IMR-90 (cell line): ENCODE measurements at regions not wholly inside any gene's neighbourhood (a gene's known extent, or its start where the extent isn't known, plus 50 kb on each side); places are given as distances from the start of the nearest gene placed in this dataset.

Source experiments
- ATAC-seq: fragments of 200-7000 bp; cut with Tn5 transposase; 2 replicates; pipeline ENCODE4 v1.9.1; 2020; ENCODE audit warnings: low read depth, mild to moderate bottlenecking, moderate library complexity
- BruUV-seq: library from RNA; stranded (reverse); fragments of 400-500 nt; replicated peaks from 2 replicates; lab custom pipeline; 2021; lab: Mats Ljungman, UMichigan
- CTCF ChIA-PET: fragments of 300-600 bp; formaldehyde crosslinking; extraction: SDS; loops from one replicate; lab custom pipeline; 2021; ENCODE audit warnings: antibody characterized with exemption; lab: Yijun Ruan, JAX
- POLR2A ChIA-PET: fragments of 300-600 bp; sonication (Branson Sonifier 250); formaldehyde crosslinking; loops from one replicate; lab custom pipeline; 2022; ENCODE audit warnings: antibody characterized with exemption; ENCODE audit not compliant: unreplicated experiment; lab: Charles Lee
- DNase-seq: peaks from one replicate; pipeline ENCODE4 v3.0.0; 2013
- H2AFZ ChIP-seq: replicated peaks from 2 replicates; pipeline ENCODE3; 2013; ENCODE audit warnings: low read length, mild to moderate bottlenecking; ENCODE audit not compliant: poor library complexity
- H2AK5ac ChIP-seq: 2 replicates; pipeline ENCODE4 v1.6.1; 2013; ENCODE audit warnings: low read depth, low read length, inconsistent platforms
- H2AK9ac ChIP-seq: replicated peaks from 2 replicates; pipeline ENCODE3; 2013; ENCODE audit warnings: mild to moderate bottlenecking, low read depth, low read length, moderate library complexity; ENCODE audit not compliant: poor library complexity
- H2BK120ac ChIP-seq: 2 replicates; pipeline ENCODE4 v1.6.1; 2013; ENCODE audit warnings: low read depth, low read length, inconsistent platforms
- H2BK15ac ChIP-seq: 3 replicates; pipeline ENCODE4 v1.6.1; 2013; ENCODE audit warnings: low read depth, low read length, inconsistent platforms
- H2BK20ac ChIP-seq: 2 replicates; pipeline ENCODE4 v1.6.1; 2013; ENCODE audit warnings: low read depth, mild to moderate bottlenecking, inconsistent platforms, low read length, moderate library complexity
- H2BK5ac ChIP-seq: 2 replicates; pipeline ENCODE4 v1.6.1; 2013; ENCODE audit warnings: mild to moderate bottlenecking, low read depth, low read length, inconsistent platforms; ENCODE audit not compliant: poor library complexity, severe bottlenecking
- H3K14ac ChIP-seq: replicated peaks from 2 replicates; pipeline ENCODE4 v1.6.1; 2013; ENCODE audit warnings: low read depth, low read length, inconsistent platforms
- H3K18ac ChIP-seq: 2 replicates; pipeline ENCODE4 v1.6.1; 2013; ENCODE audit warnings: low read depth, low read length, control low read depth
- H3K23ac ChIP-seq: 2 replicates; pipeline ENCODE4 v1.6.1; 2013; ENCODE audit warnings: low read depth, low read length, inconsistent platforms
- H3K27ac ChIP-seq: 2 replicates; pipeline ENCODE4 v1.5.1; 2013; ENCODE audit warnings: mild to moderate bottlenecking, control low read depth, low read length; ENCODE audit not compliant: insufficient read depth
- H3K27me3 ChIP-seq: 2 replicates; pipeline ENCODE4 v1.6.1; 2013; ENCODE audit warnings: low read length; ENCODE audit not compliant: control insufficient read depth, insufficient read depth
- H3K36me3 ChIP-seq: 2 replicates; pipeline ENCODE4 v1.6.1; 2013; ENCODE audit warnings: low read length, mixed read lengths; ENCODE audit not compliant: control insufficient read depth, insufficient read depth
- H3K4ac ChIP-seq: 2 replicates; pipeline ENCODE4 v1.6.1; 2013; ENCODE audit warnings: low read depth, low read length, inconsistent platforms
- H3K4me1 ChIP-seq: 2 replicates; pipeline ENCODE4 v1.6.1; 2013; ENCODE audit warnings: low read length, mixed read lengths; ENCODE audit not compliant: control insufficient read depth, insufficient read depth
- H3K4me2 ChIP-seq: 2 replicates; pipeline ENCODE4 v1.6.1; 2013; ENCODE audit warnings: low read depth, mild to moderate bottlenecking, control low read depth, low read length, moderate library complexity
- H3K4me3 ChIP-seq: 2 replicates; pipeline ENCODE4 v1.5.1; 2013; ENCODE audit warnings: low read depth, mild to moderate bottlenecking, control low read depth, low read length, moderate library complexity; ENCODE audit not compliant: insufficient read depth
- H3K56ac ChIP-seq: 2 replicates; pipeline ENCODE4 v1.6.1; 2013; ENCODE audit warnings: low read length, inconsistent platforms; ENCODE audit not compliant: insufficient read depth; ENCODE audit errors: extremely low read depth
- H3K79me1 ChIP-seq, 2 experiments: 2 replicates each; pipeline ENCODE4 v1.6.1; 2013; ENCODE audit warnings: low read length in 2 of 2, inconsistent platforms in 1 of 2, low read depth in 1 of 2
- H3K9ac ChIP-seq: 2 replicates; pipeline ENCODE4 v1.6.1; 2013; ENCODE audit warnings: low read depth, low read length, control low read depth
- H3K9me1 ChIP-seq: 2 replicates; pipeline ENCODE4 v1.6.1; 2013; ENCODE audit warnings: low read length, inconsistent platforms; ENCODE audit not compliant: insufficient read depth
- H3K9me3 ChIP-seq: 2 replicates; pipeline ENCODE4 v1.6.1; 2013; ENCODE audit warnings: low read length; ENCODE audit not compliant: control insufficient read depth, insufficient read depth
- H4K20me1 ChIP-seq: 2 replicates; pipeline ENCODE4 v1.6.1; 2013; ENCODE audit warnings: low read length, inconsistent platforms; ENCODE audit not compliant: insufficient read depth
- H4K5ac ChIP-seq: 2 replicates; pipeline ENCODE4 v1.6.1; 2013; ENCODE audit warnings: mild to moderate bottlenecking, low read depth, low read length, control low read depth
- H4K8ac ChIP-seq, 2 experiments: 2 replicates each; pipeline ENCODE4 v1.6.1; 2013; ENCODE audit warnings: low read depth in 2 of 2, low read length in 2 of 2, control low read depth in 1 of 2, inconsistent platforms in 1 of 2
- H4K91ac ChIP-seq: 2 replicates; pipeline ENCODE4 v1.6.1; 2013; ENCODE audit warnings: low read depth, low read length, inconsistent platforms; ENCODE audit not compliant: insufficient read depth
- BHLHE40 ChIP-seq: fragments of 150-350 bp; IDR thresholded peaks from 2 replicates; pipeline ENCODE4 v1.6.1; 2016; ENCODE audit warnings: mild to moderate bottlenecking, low read depth, low read length
- CEBPB ChIP-seq: IDR thresholded peaks from 2 replicates; pipeline ENCODE4 v1.6.1; 2012; ENCODE audit warnings: low read depth, low read length, improper control_type of control experiment
- CHD1 ChIP-seq: IDR thresholded peaks from 2 replicates; pipeline ENCODE4 v1.6.1; 2012; ENCODE audit warnings: low read depth, low read length, improper control_type of control experiment
- CTCF ChIP-seq: conservative IDR thresholded peaks from 2 replicates; pipeline ENCODE4 v1.5.1; 2012; ENCODE audit warnings: mild to moderate bottlenecking, low read depth, low read length, improper control_type of control experiment
- ELK1 ChIP-seq: fragments of 150-350 bp; IDR thresholded peaks from 2 replicates; pipeline ENCODE4 v1.6.1; 2016; ENCODE audit warnings: low read depth, mild to moderate bottlenecking, low read length, moderate library complexity, borderline replicate concordance
- FOS ChIP-seq: fragments of 150-350 bp; IDR thresholded peaks from 2 replicates; pipeline ENCODE4 v1.6.1; 2016; ENCODE audit warnings: low read depth, low read length
- MAFK ChIP-seq: IDR thresholded peaks from 2 replicates; pipeline ENCODE4 v1.6.1; 2012; ENCODE audit warnings: low read depth, low read length, improper control_type of control experiment
- MAZ ChIP-seq: IDR thresholded peaks from 2 replicates; pipeline ENCODE4 v1.6.1; 2012; ENCODE audit warnings: low read depth, mild to moderate bottlenecking, low read length, improper control_type of control experiment, moderate library complexity, borderline replicate concordance
- MXI1 ChIP-seq: IDR thresholded peaks from 2 replicates; pipeline ENCODE4 v1.6.1; 2012; ENCODE audit warnings: low read depth, mild to moderate bottlenecking, low read length, moderate library complexity, borderline replicate concordance
- NFE2L2 ChIP-seq: fragments of 150-350 bp; IDR thresholded peaks from 2 replicates; pipeline ENCODE4 v1.6.1; 2016; ENCODE audit warnings: low read depth, mild to moderate bottlenecking, low read length
- POLR2A ChIP-seq: IDR thresholded peaks from 2 replicates; pipeline ENCODE4 v1.6.1; 2012; ENCODE audit warnings: mild to moderate bottlenecking, low read depth, low read length
- RAD21 ChIP-seq: IDR thresholded peaks from 2 replicates; pipeline ENCODE4 v1.6.1; 2012; ENCODE audit warnings: low read length, improper control_type of control experiment
- RCOR1 ChIP-seq: IDR thresholded peaks from 2 replicates; pipeline ENCODE4 v1.6.1; 2012; ENCODE audit warnings: mild to moderate bottlenecking, low read length, improper control_type of control experiment; ENCODE audit not compliant: insufficient replicate concordance
- RFX5 ChIP-seq: IDR thresholded peaks from 2 replicates; pipeline ENCODE4 v1.8.0; 2012; ENCODE audit warnings: low read depth, mild to moderate bottlenecking, low read length, moderate library complexity
- SMC3 ChIP-seq: fragments of 150-350 bp; IDR thresholded peaks from 2 replicates; pipeline ENCODE4 v1.6.1; 2016; ENCODE audit warnings: low read depth, mild to moderate bottlenecking, antibody characterized with exemption, low read length, moderate library complexity
- USF2 ChIP-seq: fragments of 150-350 bp; IDR thresholded peaks from 2 replicates; pipeline ENCODE4 v1.6.1; 2017; ENCODE audit warnings: mild to moderate bottlenecking, antibody characterized with exemption, low read length, low read depth
- WGBS, 2 experiments: methylation state at CpG; one replicate each; pipeline versions ENCODE4 v1.1.5 to v1.1.7; 2013; ENCODE audit warnings: missing lambda C conversion rate in 2 of 2; ENCODE audit not compliant: insufficient read length in 1 of 2; ENCODE audit errors: extremely low coverage in 2 of 2; 5-methylcytosine and 5-hydroxymethylcytosine counted together
- dilution Hi-C: fragments of 300-500 bp; cut with HindIII; formaldehyde crosslinking; loops from one replicate; pipeline ENCODE4 v1.14.3; 2018; ENCODE audit warnings: low sequenced_read_pairs; ENCODE audit not compliant: unreplicated experiment
- in situ Hi-C: fragments of 300-500 bp; cut with MboI; formaldehyde crosslinking; loops from 3 replicates; pipeline ENCODE4 v1.14.3; 2019; ENCODE audit warnings: low sequenced_read_pairs, inconsistent platforms, mixed read lengths
- intact Hi-C: fragments of 100-400 bp; cut with micrococcal nuclease; formaldehyde crosslinking; loops from 2 replicates; pipeline ENCODE4 v1.10.0; 2022

GRCh38 chr2:220966636-220967035, 605.5 kb downstream of the EPHA4 start:
- Histone ChIP-seq H3K27ac (no peak overlapping the region), H3K4ac (peak overlapping the region; percentile 12), H3K14ac (peak overlapping the region; percentile 20; the same call in 1 of the 2 replicates), H2BK5ac (no peak overlapping the region), H2AFZ (no peak overlapping the region), H2BK15ac (no peak overlapping the region), H3K23ac (0 out of 2 replicates have a peak overlapping the region, but pooled peaks have one; percentile 1), H3K36me3 (no peaks in the 10 kb centered on the region), H4K91ac (peak overlapping the region; percentile 58), H2AK9ac (no peak overlapping the region), H3K9ac (no peak overlapping the region), H3K27me3 (peaks cover 5% of the 10 kb centered on the region; the same call in 1 of the 2 replicates), H2AK5ac (0 out of 2 replicates have a peak overlapping the region, but pooled peaks have one; percentile 5), H4K8ac (peak overlapping the region in 1 of 2 experiments; percentile 62; a peak in 2 of 4 replicates), H3K9me3 (no peaks in the 10 kb centered on the region), H3K18ac (peak overlapping the region; percentile 72), H2BK120ac (peak overlapping the region; percentile 45), H4K20me1 (no peaks in the 10 kb centered on the region), H2BK20ac (peak overlapping the region; percentile 88; the same call in 1 of the 2 replicates), H3K56ac (no peak overlapping the region), H4K5ac (peak overlapping the region; percentile 16), H3K9me1 (peaks cover 5% of the 10 kb centered on the region; the same call in 1 of the 2 replicates), H3K4me2 (0 out of 2 replicates have a peak overlapping the region, but pooled peaks have one; percentile 1), H3K4me1 (peaks cover 3% of the 10 kb centered on the region; the same call in 1 of the 2 replicates), H3K4me3 (no peak overlapping the region), H3K79me1 (no peaks in the 10 kb centered on the region)
- dilution Hi-C loops: no loop called here
- ChIA-PET CTCF (interaction anchor here (1.3 kb wide), 1 partner anchor 10 kb away, joined by 4 read pairs; no protein-coding TSS in a partner anchor), POLR2A (no interaction called here)
- no TSS peak for BruUV-seq
- intact Hi-C loops: no loop called here
- in situ Hi-C loops: no loop called here
- peak; percentile 94 for ATAC-seq
- TF ChIP-seq CHD1: no peak
- TF ChIP-seq USF2: no peak
- TF ChIP-seq CEBPB: peak; percentile 55; the same call in 1 of the 2 replicates
- no peak for TF ChIP-seq CTCF
- TF ChIP-seq SMC3: no peak
- no peak for TF ChIP-seq MAZ
- TF ChIP-seq MXI1: no peak
- TF ChIP-seq RCOR1: peak; percentile 89
- TF ChIP-seq ELK1: no peak
- no peak for TF ChIP-seq BHLHE40
- TF ChIP-seq RAD21: no peak
- TF ChIP-seq FOS: 0 out of 2 replicates have a peak, but pooled peaks have one; percentile 32
- TF ChIP-seq POLR2A: no peak
- TF ChIP-seq MAFK: no peak
- TF ChIP-seq RFX5: no peak
- no peak for TF ChIP-seq NFE2L2
- DNase-seq: peak; percentile 91
- no CpG with 5 or more reads among the region's 3 CpGs for WGBS, 2 experiments
